ENCODE measurements at regions not wholly inside any gene's neighbourhood (a gene's known extent, or its start where the extent isn't known, plus 50 kb on each side); places are given as distances from the start of the nearest gene placed in this dataset.

- TF ChIP-seq CTCF (conservative IDR thresholded peaks at IDR 0.05; ENCODE audit: low read depth), result no peak
- CTCF ChIA-PET, result interaction anchor here (0.7 kb wide), 1 partner anchor 11 kb away, joined by 3 read pairs; no protein-coding TSS in a partner anchor
Observed at GRCh38 chr5:112626715-112627114, 111.0 kb upstream of the APC start.

GRCh38 chr5:112628214-112628980 is 109.3 kb upstream of the APC start:
- no peak overlapping the region for H3K27ac ChIP-seq
- no peak for TF ChIP-seq CTCF (conservative IDR thresholded peaks at IDR 0.05; ENCODE audit: low read depth)
- POLR2A ChIA-PET (ENCODE audit: low non-redundant PET), result no interaction called here
- CTCF ChIA-PET, result interaction anchor here (0.6 kb wide), 1 partner anchor 99 kb away, joined by 3 read pairs; no protein-coding TSS in a partner anchor
- DNase-seq (ENCODE audit: low spot score), result no peak

More at GRCh38 chr5:112626715-112627114, 111.0 kb upstream of the APC start:
- DNase-seq (ENCODE audit: low spot score), result no peak
- no peak overlapping the region for H3K27ac ChIP-seq
- POLR2A ChIA-PET (ENCODE audit: low non-redundant PET), result no interaction called here

- TF ChIP-seq CTCF (conservative IDR thresholded peaks at IDR 0.05; ENCODE audit: low read depth), result no peak
- no peak overlapping the region for H3K27ac ChIP-seq
- peak; percentile 25 for DNase-seq (ENCODE audit: low spot score)
- POLR2A ChIA-PET (ENCODE audit: low non-redundant PET), result no interaction called here
- CTCF ChIA-PET, result no interaction called here
Observed at GRCh38 chr5:112630246-112631009, 107.3 kb upstream of the APC start.

GRCh38 chr5:112634166-112634565 is 103.5 kb upstream of the APC start:
- TF ChIP-seq CTCF (conservative IDR thresholded peaks at IDR 0.05; ENCODE audit: low read depth), result no peak
- DNase-seq (ENCODE audit: low spot score), result no peak
- CTCF ChIA-PET, result no interaction called here
- POLR2A ChIA-PET (ENCODE audit: low non-redundant PET), result no interaction called here
- H3K27ac ChIP-seq, result no peak overlapping the region

- H3K27ac ChIP-seq, result no peak overlapping the region
- DNase-seq (ENCODE audit: low spot score), result no peak
- CTCF ChIA-PET, result interaction anchor here (0.7 kb wide), 1 partner anchor 750 kb away, joined by 4 read pairs; no protein-coding TSS in a partner anchor
- POLR2A ChIA-PET (ENCODE audit: low non-redundant PET), result no interaction called here
- TF ChIP-seq CTCF (conservative IDR thresholded peaks at IDR 0.05; ENCODE audit: low read depth), result no peak
Observed at GRCh38 chr5:112634796-112635195, 102.9 kb upstream of the APC start.

- POLR2A ChIA-PET (ENCODE audit: low non-redundant PET), result no interaction called here
- TF ChIP-seq CTCF (conservative IDR thresholded peaks at IDR 0.05; ENCODE audit: low read depth), result no peak
- CTCF ChIA-PET, result interaction anchor here (0.7 kb wide), 1 partner anchor 750 kb away, joined by 4 read pairs; no protein-coding TSS in a partner anchor
- no peak overlapping the region for H3K27ac ChIP-seq
- DNase-seq (ENCODE audit: low spot score), result no peak
Observed at GRCh38 chr5:112635276-112635675, 102.4 kb upstream of the APC start.

All from RWPE1 (cell line).